Loucy (cell line): ENCODE measurements at regions not wholly inside any gene's neighbourhood (a gene's known extent, or its start where the extent isn't known, plus 50 kb on each side); places are given as distances from the start of the nearest gene placed in this dataset.

ENCODE experiments used
- CTCF ChIP-seq: fragments of 200-600 bp; sonication (generic); conservative IDR thresholded peaks from 2 replicates; pipeline ENCODE4 v1.5.1; 2014; ENCODE audit warnings: mild to moderate bottlenecking, antibody characterized with exemption, low read length
- EZH2phosphoT487 ChIP-seq: fragments of 200-600 bp; IDR thresholded peaks from 2 replicates; pipeline ENCODE4 v1.6.1; 2018; ENCODE audit warnings: antibody characterized with exemption, mild to moderate bottlenecking, moderate library complexity, borderline replicate concordance

- TF ChIP-seq EZH2phosphoT487 (no peak), CTCF (no peak)
Measured at GRCh38 chr2:146351689-146352088, 1493.1 kb upstream of the ACVR2A start.
